HG03045 (cell line): ENCODE measurements at regions not wholly inside any gene's neighbourhood (a gene's known extent, or its start where the extent isn't known, plus 50 kb on each side); places are given as distances from the start of the nearest gene placed in this dataset.
"Not testable (repeated sequence)": the region's sequence is repeated elsewhere in the genome, so short reads cannot be mapped to it uniquely, and the experiment has no call there.

Source experiments
- ATAC-seq: cut with Tn5 transposase; IDR thresholded peaks from one replicate; pipeline ENCODE4 v1.9.1; 2021; ENCODE audit warnings: mild to moderate bottlenecking, moderate library complexity; ENCODE audit not compliant: unreplicated experiment

DNA sequence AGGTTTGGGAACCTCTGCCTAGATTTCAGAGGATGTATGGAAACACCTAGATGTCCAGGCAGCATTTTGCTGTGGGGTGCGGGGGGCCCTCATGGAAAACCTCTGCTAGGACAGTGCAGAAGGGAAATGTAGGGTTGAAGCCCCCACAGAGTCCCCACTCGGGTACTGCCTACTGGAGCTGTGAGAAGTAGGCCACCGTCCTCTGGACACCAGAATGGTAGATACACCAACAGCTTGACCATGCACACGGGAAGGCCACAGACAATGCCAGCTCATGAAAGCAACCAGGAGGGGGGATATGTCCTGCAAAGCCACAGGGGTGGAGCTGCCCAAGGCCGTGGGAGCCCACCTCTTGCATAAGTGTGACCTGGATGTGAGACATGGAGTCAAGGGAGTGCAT lies 1336.5 kb downstream of the SPATA31A7 start:
- ATAC-seq, result not testable (repeated sequence)

- ATAC-seq, result not testable (repeated sequence)
These were observed 1342.4 kb downstream of the SPATA31A7 start for GRCh38 chr9:62532162-62532776.

GRCh38 chr9:62532777-62533173 lies 1342.9 kb downstream of the SPATA31A7 start:
- not testable (repeated sequence) for ATAC-seq

DNA sequence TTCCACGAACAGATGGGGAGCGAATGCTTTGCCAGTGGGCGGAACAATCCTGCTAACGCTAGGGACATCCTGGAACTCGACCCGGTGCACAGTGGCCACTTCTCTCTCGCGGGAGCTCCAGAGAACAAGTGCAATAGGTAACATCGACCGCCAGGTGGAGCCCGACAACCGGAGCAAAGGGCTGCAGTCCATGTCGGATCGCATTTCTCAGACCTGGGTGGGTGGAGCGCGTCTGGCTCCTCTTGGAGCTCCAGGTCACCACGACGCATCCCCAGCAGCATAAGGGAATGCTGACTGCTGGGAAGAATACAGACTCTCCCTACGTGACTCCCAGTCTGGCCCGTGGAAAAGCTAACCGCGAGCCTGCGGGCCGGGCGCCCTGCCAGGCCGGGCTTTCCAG lies 1360.7 kb downstream of the SPATA31A7 start:
- ATAC-seq, result peak; percentile 64

DNA sequence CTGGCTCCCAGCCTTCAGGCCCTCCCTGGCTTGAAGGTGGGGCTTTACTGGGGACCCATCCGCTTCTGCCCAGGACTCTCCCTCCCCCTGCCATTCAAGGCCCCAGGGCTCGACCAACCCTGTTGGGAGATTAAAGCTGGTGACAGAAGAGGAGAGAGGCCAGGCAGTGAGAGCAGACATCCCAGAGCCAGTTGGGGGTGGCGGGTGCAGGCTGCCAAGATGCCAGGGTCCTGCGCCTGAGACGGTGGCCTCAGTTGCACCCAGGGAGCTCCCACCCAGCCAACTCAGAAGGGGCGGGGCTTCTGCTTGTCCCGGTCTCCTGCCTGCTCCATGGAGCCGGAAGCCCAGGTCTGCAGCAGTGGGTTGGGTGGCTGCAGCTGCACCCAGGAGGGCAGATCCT lies 1370.8 kb downstream of the SPATA31A7 start:
- ATAC-seq, result not testable (repeated sequence)

GRCh38 chr9:62565132-62565531 lies 1375.3 kb downstream of the SPATA31A7 start:
- ATAC-seq, result not testable (repeated sequence)

DNA sequence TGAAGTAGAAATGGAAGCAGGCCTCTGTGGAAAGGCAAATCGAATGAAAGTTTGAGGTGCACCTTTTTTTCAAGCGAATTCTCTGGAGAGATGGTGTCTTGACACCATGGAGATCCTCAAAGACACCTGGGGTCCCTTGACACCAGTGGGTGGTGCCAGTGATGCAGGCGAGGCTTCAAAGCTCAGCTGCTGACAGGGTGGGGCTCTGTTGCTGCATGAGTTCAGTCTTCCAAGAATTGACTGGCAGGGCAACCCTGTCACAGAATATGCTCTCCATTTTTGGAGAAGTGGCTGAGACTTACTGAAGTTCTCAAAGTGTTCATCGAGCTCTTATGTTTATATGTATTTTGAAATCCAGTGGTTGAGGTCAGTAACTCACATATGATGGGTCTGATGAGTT lies 1376.6 kb downstream of the SPATA31A7 start:
- ATAC-seq, result not testable (repeated sequence)

DNA sequence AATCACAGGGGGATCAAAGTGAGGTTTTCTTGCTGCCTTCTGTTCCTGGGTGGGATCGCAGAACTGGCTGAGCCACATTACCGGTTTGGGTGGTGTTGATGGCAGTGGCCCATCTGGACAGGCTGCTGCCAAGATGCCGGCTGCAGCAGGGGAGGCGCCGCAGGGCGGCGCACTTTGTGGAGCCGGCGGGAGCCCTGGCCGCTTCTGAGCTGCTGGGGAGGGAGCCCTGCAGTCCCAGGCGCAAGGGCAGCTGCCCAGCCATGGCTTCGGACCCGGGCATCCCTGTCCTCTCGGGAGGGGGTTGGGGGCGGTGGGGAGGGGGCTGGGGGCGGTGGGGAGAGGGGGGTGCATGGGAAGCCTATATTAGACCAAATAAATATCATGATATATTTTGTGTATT lies 1407.3 kb downstream of the SPATA31A7 start:
- ATAC-seq, result not testable (repeated sequence)
